ENCODE measurements at regions not wholly inside any gene's neighbourhood (a gene's known extent, or its start where the extent isn't known, plus 50 kb on each side); places are given as distances from the start of the nearest gene placed in this dataset.
A peak's percentile ranks its signal among the peaks of the same experiment; 100 is the strongest.

GRCh38 chr9:105975886-105976645 lies 281.7 kb downstream of the TMEM38B start:
- no peaks in the 10 kb centered on the region for H4K20me1 ChIP-seq
- H3K4me1 ChIP-seq: peaks cover 0 to 47% (median 29%) of the 10 kb centered on the region in 10 experiments; a peak in 17 of 20 replicates
- H3K27ac ChIP-seq: no peak overlapping the region
- peak overlapping the region in 7 of 11 experiments; percentile 2 to 70 (median 45); a peak in 12 of 22 replicates for H3K4me2 ChIP-seq
- TF ChIP-seq Cebpa-rat (IDR thresholded peaks at IDR 0.05): no peak
- no peaks in the 10 kb centered on the region for H3K9me3 ChIP-seq (replicated peaks in 1 of 11)
- no peak overlapping the region for H3K4me3 ChIP-seq
- no peaks in the 10 kb centered on the region for H3K36me3 ChIP-seq
- no peaks in the 10 kb centered on the region for H3K27me3 ChIP-seq
- H3K9ac ChIP-seq: no peak overlapping the region

- TF ChIP-seq Cebpa-rat (IDR thresholded peaks at IDR 0.05): no peak
Measured at GRCh38 chr9:105978336-105978735, 284.0 kb downstream of the TMEM38B start.

GRCh38 chr9:105978826-105979225 lies 284.5 kb downstream of the TMEM38B start:
- H3K9me3 ChIP-seq (replicated peaks in 1 of 11): no peaks in the 10 kb centered on the region
- no peak for TF ChIP-seq Cebpa-rat (IDR thresholded peaks at IDR 0.05)
- no peak overlapping the region for H3K9ac ChIP-seq
- no peaks in the 10 kb centered on the region for H3K36me3 ChIP-seq
- H3K27me3 ChIP-seq: no peaks in the 10 kb centered on the region
- H4K20me1 ChIP-seq: no peaks in the 10 kb centered on the region
- H3K4me1 ChIP-seq: peaks cover 0 to 29% (median 17%) of the 10 kb centered on the region in 10 experiments; a peak in 15 of 20 replicates
- H3K4me2 ChIP-seq: no peak overlapping the region
- no peak overlapping the region for H3K27ac ChIP-seq
- H3K4me3 ChIP-seq: no peak overlapping the region

More at GRCh38 chr9:105978336-105978735, 284.0 kb downstream of the TMEM38B start:
- no peaks in the 10 kb centered on the region for H3K36me3 ChIP-seq
- peaks cover 0 to 31% (median 17%) of the 10 kb centered on the region in 10 experiments; a peak in 15 of 20 replicates for H3K4me1 ChIP-seq
- H3K9me3 ChIP-seq (replicated peaks in 1 of 11): no peaks in the 10 kb centered on the region
- no peak overlapping the region for H3K4me2 ChIP-seq
- H3K4me3 ChIP-seq: no peak overlapping the region
- no peaks in the 10 kb centered on the region for H4K20me1 ChIP-seq
- no peak overlapping the region for H3K9ac ChIP-seq
- no peak overlapping the region for H3K27ac ChIP-seq
- H3K27me3 ChIP-seq: no peaks in the 10 kb centered on the region

- no peak overlapping the region for H3K4me2 ChIP-seq
- no peaks in the 10 kb centered on the region for H4K20me1 ChIP-seq
- no peak for TF ChIP-seq Cebpa-rat (IDR thresholded peaks at IDR 0.05)
- H3K4me1 ChIP-seq: peaks cover 0 to 24% (median 17%) of the 10 kb centered on the region in 10 experiments; a peak in 15 of 20 replicates
- H3K27me3 ChIP-seq: no peaks in the 10 kb centered on the region
- H3K27ac ChIP-seq: no peak overlapping the region
- no peak overlapping the region for H3K9ac ChIP-seq
- H3K36me3 ChIP-seq: no peaks in the 10 kb centered on the region
- no peaks in the 10 kb centered on the region for H3K9me3 ChIP-seq (replicated peaks in 1 of 11)
- no peak overlapping the region for H3K4me3 ChIP-seq
Measured at GRCh38 chr9:105979290-105979689, 284.9 kb downstream of the TMEM38B start.

- H3K36me3 ChIP-seq: no peaks in the 10 kb centered on the region
Measured at GRCh38 chr9:105984714-105985113, 290.4 kb downstream of the TMEM38B start.

GRCh38 chr9:105993116-105993854 lies 298.9 kb downstream of the TMEM38B start:
- peaks cover 0 to 12% (median 0%) of the 10 kb centered on the region in 11 experiments; a peak in 1 of 22 replicates for H3K9me3 ChIP-seq (replicated peaks in 1 of 11)
- H3K27ac ChIP-seq: no peak overlapping the region
- H3K4me3 ChIP-seq: no peak overlapping the region
- no peak overlapping the region for H3K9ac ChIP-seq
- H3K27me3 ChIP-seq: no peaks in the 10 kb centered on the region
- no peaks in the 10 kb centered on the region for H4K20me1 ChIP-seq
- no peak overlapping the region for H3K4me2 ChIP-seq
- TF ChIP-seq Cebpa-rat (IDR thresholded peaks at IDR 0.05): no peak
- H3K36me3 ChIP-seq: no peaks in the 10 kb centered on the region
- peaks cover 0 to 14% (median 3%) of the 10 kb centered on the region in 10 experiments; a peak in 6 of 20 replicates for H3K4me1 ChIP-seq

More at GRCh38 chr9:105984714-105985113, 290.4 kb downstream of the TMEM38B start:
- Histone ChIP-seq H3K27ac (no peak overlapping the region), H3K9ac (no peak overlapping the region), H3K4me2 (no peak overlapping the region), H3K4me1 (no peaks in the 10 kb centered on the region), H3K4me3 (no peak overlapping the region), H3K27me3 (no peaks in the 10 kb centered on the region), H4K20me1 (no peaks in the 10 kb centered on the region), H3K9me3 (replicated peaks in 1 of 11) (no peaks in the 10 kb centered on the region)
- TF ChIP-seq Cebpa-rat (IDR thresholded peaks at IDR 0.05): no peak

- no peaks in the 10 kb centered on the region for H3K36me3 ChIP-seq
- no peak overlapping the region for H3K27ac ChIP-seq
- H4K20me1 ChIP-seq: no peaks in the 10 kb centered on the region
- H3K4me1 ChIP-seq: peaks cover 0 to 14% (median 3%) of the 10 kb centered on the region in 10 experiments; a peak in 6 of 20 replicates
- TF ChIP-seq Cebpa-rat (IDR thresholded peaks at IDR 0.05): no peak
- H3K9me3 ChIP-seq (replicated peaks in 1 of 11): peaks cover 0 to 12% (median 0%) of the 10 kb centered on the region in 11 experiments; a peak in 1 of 22 replicates
- no peak overlapping the region for H3K9ac ChIP-seq
- H3K4me2 ChIP-seq: peak overlapping the region in 4 of 11 experiments; percentile 1 to 47 (median 32); a peak in 4 of 22 replicates
- no peak overlapping the region for H3K4me3 ChIP-seq
- H3K27me3 ChIP-seq: no peaks in the 10 kb centered on the region; a peak in 1 of 22 replicates
Measured at GRCh38 chr9:105993921-105994715, 299.8 kb downstream of the TMEM38B start.

- Histone ChIP-seq H3K4me1 (peaks cover 0 to 14% (median 3%) of the 10 kb centered on the region in 10 experiments; a peak in 6 of 20 replicates), H3K9me3 (replicated peaks in 1 of 11) (peaks cover 0 to 12% (median 0%) of the 10 kb centered on the region in 11 experiments; a peak in 1 of 22 replicates)
- no peak for TF ChIP-seq Cebpa-rat (IDR thresholded peaks at IDR 0.05)
Measured at GRCh38 chr9:105994970-105995369, 300.6 kb downstream of the TMEM38B start.

More at GRCh38 chr9:105994970-105995369, 300.6 kb downstream of the TMEM38B start:
- Histone ChIP-seq H3K27ac (no peak overlapping the region), H3K27me3 (peaks cover 0 to 3% (median 0%) of the 10 kb centered on the region in 11 experiments; a peak in 1 of 22 replicates), H3K4me2 (peak overlapping the region in 4 of 11 experiments; percentile 1 to 47 (median 32); a peak in 9 of 22 replicates), H3K9ac (no peak overlapping the region), H3K4me3 (no peak overlapping the region), H3K36me3 (no peaks in the 10 kb centered on the region), H4K20me1 (no peaks in the 10 kb centered on the region)

Data from BLaER1 treated with 17β-estradiol and CSF1 and Interleukin-3, amounts not matched to agents 10 nM and 100 nM (cell line).